GM21526 (cell line): ENCODE measurements at regions not wholly inside any gene's neighbourhood (a gene's known extent, or its start where the extent isn't known, plus 50 kb on each side); places are given as distances from the start of the nearest gene placed in this dataset.

Experiments
- ATAC-seq: cut with Tn5 transposase; IDR thresholded peaks from one replicate; pipeline ENCODE4 v1.9.1; 2021; ENCODE audit warnings: moderate library complexity; ENCODE audit not compliant: unreplicated experiment, low FRiP score

- no peak for ATAC-seq
Measured at GRCh38 chr10:109529258-109529657, 394.1 kb downstream of the XPNPEP1 start.

- ATAC-seq, result no peak
Measured at GRCh38 chr10:109517748-109518147, 405.6 kb downstream of the XPNPEP1 start.

GRCh38 chr10:109504401-109504800 is 418.9 kb downstream of the XPNPEP1 start:
- ATAC-seq, result no peak

GRCh38 chr10:109487691-109488090 is 435.6 kb downstream of the XPNPEP1 start:
- no peak for ATAC-seq

- no peak for ATAC-seq
Measured at GRCh38 chr10:109480836-109481235, 442.5 kb downstream of the XPNPEP1 start.

DNA sequence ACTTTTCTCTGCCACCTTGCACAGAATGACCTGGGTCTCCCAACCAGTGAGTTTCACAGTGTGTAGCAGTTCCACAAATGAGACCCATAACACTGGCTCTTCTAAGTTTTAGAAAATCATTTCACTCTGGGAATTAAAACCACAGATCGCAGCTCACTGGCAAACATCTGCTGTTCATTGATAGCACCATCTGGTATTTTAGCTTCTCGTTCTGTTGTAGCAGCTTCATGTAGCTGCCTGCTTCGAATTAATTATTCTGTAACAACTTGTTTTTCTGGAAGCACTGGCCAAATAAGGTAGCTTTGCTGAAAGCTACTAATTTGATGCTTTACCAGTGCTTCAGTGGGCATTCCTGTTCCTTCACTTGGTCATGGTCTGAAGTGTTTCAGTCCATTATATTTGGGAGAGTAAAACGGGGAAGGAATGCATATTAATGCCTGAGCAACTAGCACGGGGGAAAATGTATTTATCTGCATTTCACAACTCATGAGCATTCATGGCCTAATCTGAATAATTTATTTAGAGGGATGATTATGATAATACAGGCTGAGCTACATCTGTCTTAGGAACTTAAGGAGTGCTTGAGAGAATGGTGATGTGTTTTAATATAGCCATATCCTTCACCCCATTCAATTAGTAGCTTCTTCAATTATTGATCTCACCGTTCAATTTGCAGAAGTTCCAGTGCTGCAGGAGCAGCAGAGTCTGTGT is 447.4 kb downstream of the XPNPEP1 start:
- ATAC-seq, result no peak

DNA sequence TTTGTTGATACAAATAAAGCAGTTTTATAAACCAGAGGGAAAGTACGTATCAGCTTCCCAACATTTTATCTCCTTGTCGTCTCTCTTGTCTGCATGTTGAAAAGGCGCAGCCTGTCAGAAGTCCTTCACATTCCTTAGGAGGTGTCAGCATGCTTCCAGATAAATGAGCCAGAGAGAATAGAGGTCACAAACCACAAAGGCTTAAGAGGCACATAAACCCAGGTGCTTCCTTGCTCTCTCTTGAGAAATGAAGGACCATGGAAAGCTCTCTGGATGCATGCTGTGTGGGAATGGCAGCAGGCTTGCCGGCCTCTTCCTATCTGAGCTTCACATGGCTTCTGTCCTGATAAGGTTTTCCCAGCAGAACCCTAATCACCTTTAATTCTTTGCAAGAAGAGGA is 448.5 kb downstream of the XPNPEP1 start:
- ATAC-seq, result no peak

- ATAC-seq, result no peak
Measured at GRCh38 chr10:109474261-109474660, 449.1 kb downstream of the XPNPEP1 start.

GRCh38 chr10:109467551-109467950 is 455.8 kb downstream of the XPNPEP1 start:
- no peak for ATAC-seq

- ATAC-seq, result no peak
Measured at GRCh38 chr10:109464949-109465348, 458.4 kb downstream of the XPNPEP1 start.

DNA sequence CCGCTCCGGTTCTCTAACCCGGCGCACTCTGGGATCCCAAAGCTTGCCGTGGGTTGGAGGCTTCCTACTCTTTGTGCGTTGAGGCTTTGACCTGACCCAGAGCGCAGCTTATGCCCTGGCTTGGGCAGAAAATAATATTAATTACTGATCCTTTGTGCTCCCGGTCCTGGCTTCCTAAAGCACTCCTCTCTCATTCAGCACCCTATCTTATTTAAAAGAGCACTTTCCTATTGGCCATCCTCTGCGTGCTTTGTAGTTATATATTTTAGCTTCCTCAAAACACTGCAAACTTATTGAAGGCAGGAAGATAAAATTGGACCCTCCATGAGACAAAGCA is 466.0 kb downstream of the XPNPEP1 start:
- no peak for ATAC-seq

- ATAC-seq, result no peak
Measured at GRCh38 chr10:109456566-109457301, 466.6 kb downstream of the XPNPEP1 start.

DNA sequence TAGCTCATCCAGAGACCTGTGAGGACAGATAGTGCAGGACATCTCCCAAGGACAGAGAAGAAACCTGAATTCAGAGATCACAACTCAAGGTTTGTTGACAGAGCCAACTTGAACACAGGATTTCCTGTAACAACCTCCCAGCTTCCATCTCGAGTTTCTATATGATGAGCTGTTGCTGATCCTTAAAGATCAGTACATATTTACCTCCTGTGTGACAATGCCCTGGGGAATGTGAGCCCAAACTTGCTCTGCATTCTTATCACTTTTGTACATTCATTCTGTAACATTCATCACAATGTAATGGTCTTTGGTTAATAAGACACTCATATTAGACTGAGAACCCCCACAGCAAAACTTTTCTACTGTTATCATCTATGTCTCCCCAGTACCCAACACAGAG is 468.6 kb downstream of the XPNPEP1 start:
- ATAC-seq, result no peak

DNA sequence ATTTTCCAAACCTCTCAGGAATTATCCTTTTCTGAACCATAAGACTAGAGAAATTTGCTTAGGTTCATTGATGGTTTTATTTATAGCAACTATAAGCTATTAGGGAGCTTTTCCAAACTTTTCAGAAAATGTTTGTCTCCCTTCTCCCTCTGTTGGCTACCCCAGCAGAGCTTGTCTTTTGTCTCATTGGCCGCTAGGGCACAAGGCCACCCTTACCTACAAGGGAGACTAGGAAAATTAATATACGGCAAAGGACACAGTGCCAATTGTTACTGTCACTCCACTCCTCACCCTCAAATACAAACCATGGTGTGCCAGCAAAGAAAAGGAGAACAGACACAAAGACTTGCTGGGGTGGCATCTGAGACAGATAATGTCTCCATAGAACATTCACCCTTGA is 471.4 kb downstream of the XPNPEP1 start:
- ATAC-seq, result no peak

- no peak for ATAC-seq
Measured at GRCh38 chr10:109450702-109451101, 472.6 kb downstream of the XPNPEP1 start.

DNA sequence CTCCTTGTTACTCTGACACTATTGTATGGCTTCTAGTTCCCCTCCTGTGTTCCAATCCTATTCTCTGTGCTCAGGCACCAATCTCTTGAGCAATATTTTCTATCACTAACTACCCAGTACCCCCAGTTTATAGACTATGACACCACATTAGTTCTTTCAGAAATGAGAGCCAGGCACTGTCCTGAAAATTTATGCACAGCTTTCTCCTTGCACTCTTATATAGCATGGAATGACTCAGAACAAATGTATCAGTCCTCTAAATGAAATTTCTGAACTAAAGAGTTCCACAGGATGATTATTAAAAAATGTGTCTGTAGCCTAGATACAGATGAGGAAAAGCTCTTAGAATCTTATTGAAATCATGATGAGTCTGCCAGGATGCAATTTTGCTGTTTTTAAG is 489.9 kb downstream of the XPNPEP1 start:
- no peak for ATAC-seq

DNA sequence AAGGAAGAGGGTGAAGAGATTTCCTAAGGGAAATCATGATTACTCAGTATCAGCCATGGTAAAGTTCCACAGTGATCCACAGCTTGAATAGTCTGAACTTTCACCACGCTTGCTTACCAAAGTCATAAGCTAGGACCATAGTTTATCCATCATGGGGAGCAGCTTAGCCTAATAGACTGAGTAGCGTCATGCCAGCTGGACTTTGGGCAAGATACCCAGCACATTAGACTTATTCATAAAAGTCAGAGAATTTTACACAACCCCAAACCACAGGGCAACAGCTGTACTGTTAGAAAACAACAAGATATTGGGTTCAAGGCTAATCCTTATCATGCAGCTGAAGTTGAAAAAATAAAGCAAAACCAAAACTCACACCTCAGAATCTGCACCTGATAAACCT is 491.0 kb downstream of the XPNPEP1 start:
- ATAC-seq, result no peak

DNA sequence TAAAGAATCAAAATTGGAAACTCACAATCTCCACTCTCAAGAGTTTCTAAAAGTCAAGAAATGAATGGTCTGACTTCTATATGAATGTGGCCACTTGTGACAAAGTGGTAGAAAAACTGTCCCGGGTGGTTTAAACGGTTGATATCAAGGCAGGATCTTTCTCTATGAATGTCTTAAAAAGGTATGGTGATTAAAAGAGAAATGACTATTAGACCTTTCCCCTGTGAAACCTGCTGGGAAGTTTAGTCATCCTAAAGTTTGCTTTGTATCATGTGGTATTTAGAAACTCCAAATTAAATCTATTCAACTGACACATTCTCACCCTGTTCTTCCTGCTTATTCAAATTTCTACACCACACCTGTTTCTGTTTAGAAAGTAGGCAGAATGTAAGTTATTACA is 492.5 kb downstream of the XPNPEP1 start:
- ATAC-seq, result no peak

DNA sequence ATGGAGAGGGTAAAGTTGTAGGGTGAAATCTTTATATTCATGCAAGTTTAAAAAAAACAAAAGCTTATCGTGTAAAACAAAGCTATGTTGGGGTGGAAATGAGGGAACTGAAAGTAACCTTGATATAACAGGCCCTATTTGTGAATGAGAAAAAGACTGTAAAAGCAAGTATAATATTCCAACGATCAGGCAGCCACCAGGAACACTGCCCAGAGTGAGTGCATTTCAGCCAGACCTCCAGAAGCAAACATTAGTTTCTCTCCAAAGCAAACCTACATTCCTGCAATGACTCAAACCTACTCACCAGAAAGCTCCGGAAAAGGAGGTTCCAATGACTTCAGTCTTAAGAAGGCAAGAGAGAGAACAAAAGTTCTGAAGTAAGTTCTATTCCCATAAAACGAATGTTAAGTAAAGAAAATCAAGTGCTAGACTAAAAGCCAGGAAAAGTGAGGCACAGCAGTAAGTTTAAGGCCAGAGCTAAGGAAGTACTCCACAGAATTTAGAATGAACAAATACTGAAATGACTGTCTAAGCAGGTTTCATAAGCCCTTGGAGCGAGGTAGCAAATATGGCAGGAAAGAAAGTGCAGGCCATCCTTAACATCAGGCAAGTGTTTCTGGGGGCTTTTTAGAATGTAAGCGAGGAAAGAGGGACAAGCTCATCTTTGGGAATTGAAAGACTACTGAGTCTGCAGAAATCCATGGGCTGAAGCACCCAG is 493.1 kb downstream of the XPNPEP1 start:
- ATAC-seq, result no peak

DNA sequence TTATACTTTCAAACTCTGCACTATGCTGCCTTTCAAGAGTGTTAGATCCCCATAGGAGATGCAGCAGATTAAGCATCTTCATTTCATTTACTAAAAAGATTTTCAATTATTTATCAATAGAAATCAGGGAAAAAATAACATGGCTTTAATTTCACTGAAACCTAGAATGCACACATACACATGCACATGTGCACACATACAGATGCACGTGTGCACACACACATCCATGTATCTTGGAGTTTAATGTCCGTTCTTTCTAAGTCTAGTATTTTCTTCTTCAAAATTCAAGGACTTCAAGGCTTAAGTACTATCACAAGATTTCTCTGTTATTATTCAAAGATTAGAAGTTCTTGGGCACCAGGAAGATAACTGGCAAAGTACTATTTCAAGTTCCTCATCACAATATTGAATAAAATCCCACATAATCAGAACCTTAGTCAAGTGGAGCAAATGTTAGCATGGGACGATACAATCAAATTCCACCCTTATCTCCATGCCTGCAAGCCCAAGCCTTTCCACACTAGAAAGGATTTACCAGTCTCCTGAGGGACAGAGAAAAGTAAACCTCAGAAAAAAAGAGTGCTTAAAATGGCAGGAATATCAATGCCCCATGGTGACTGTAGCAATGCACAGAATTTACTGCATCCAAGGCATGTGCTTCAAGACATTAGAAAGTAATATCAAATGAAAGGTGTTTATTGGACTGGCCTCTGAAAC is 494.4 kb downstream of the XPNPEP1 start:
- no peak for ATAC-seq

- no peak for ATAC-seq
Measured at GRCh38 chr10:109427411-109427810, 495.9 kb downstream of the XPNPEP1 start.
